GM18868 (cell line): ENCODE measurements at regions not wholly inside any gene's neighbourhood (a gene's known extent, or its start where the extent isn't known, plus 50 kb on each side); places are given as distances from the start of the nearest gene placed in this dataset.
A peak's percentile ranks its signal among the peaks of the same experiment; 100 is the strongest.

Experiments
- ATAC-seq: cut with Tn5 transposase; IDR thresholded peaks from one replicate; pipeline ENCODE4 v1.9.1; 2021; ENCODE audit warnings: mild to moderate bottlenecking, moderate library complexity; ENCODE audit not compliant: unreplicated experiment

GRCh38 chr5:40080191-40080590, 599.5 kb upstream of the PTGER4 start:
- ATAC-seq = no peak

- ATAC-seq = no peak
Measured at GRCh38 chr5:40078898-40079575, 600.7 kb upstream of the PTGER4 start.

- ATAC-seq = no peak
Measured at GRCh38 chr5:40074826-40075225, 604.9 kb upstream of the PTGER4 start.

GRCh38 chr5:40073927-40074326, 605.8 kb upstream of the PTGER4 start:
- ATAC-seq = no peak

GRCh38 chr5:40071870-40072269, 607.8 kb upstream of the PTGER4 start:
- no peak for ATAC-seq

- ATAC-seq = no peak
Measured at GRCh38 chr5:40066616-40067015, 613.1 kb upstream of the PTGER4 start.

- no peak for ATAC-seq
Measured at GRCh38 chr5:40052808-40053207, 626.9 kb upstream of the PTGER4 start.

- no peak for ATAC-seq
Measured at GRCh38 chr5:40046792-40047191, 622.0 kb upstream of the DAB2 start.

GRCh38 chr5:40045429-40045828, 620.6 kb upstream of the DAB2 start:
- ATAC-seq = no peak

GRCh38 chr5:40043916-40044315, 619.1 kb upstream of the DAB2 start:
- ATAC-seq = no peak

- no peak for ATAC-seq
Measured at GRCh38 chr5:40041452-40041851, 616.7 kb upstream of the DAB2 start.

GRCh38 chr5:40037713-40038112, 612.9 kb upstream of the DAB2 start:
- ATAC-seq = no peak

GRCh38 chr5:40034441-40034840, 609.7 kb upstream of the DAB2 start:
- ATAC-seq = no peak

- peak; percentile 99 for ATAC-seq
Measured at GRCh38 chr5:40033411-40033810, 608.6 kb upstream of the DAB2 start.

- ATAC-seq = peak; percentile 6
Measured at GRCh38 chr5:40033009-40033408, 608.2 kb upstream of the DAB2 start.

GRCh38 chr5:40030661-40031060, 605.9 kb upstream of the DAB2 start:
- peak; percentile 30 for ATAC-seq

- ATAC-seq = no peak
Measured at GRCh38 chr5:40029711-40030495, 605.1 kb upstream of the DAB2 start.

- ATAC-seq = peak; percentile 42
Measured at GRCh38 chr5:40027400-40027799, 602.6 kb upstream of the DAB2 start.

GRCh38 chr5:40025586-40025985, 600.8 kb upstream of the DAB2 start:
- no peak for ATAC-seq

GRCh38 chr5:40022057-40022456, 597.3 kb upstream of the DAB2 start:
- ATAC-seq = no peak

GRCh38 chr5:40021007-40021406, 596.2 kb upstream of the DAB2 start:
- ATAC-seq = no peak

- no peak for ATAC-seq
Measured at GRCh38 chr5:40017918-40018317, 593.1 kb upstream of the DAB2 start.
